ENCODE measurements at regions not wholly inside any gene's neighbourhood (a gene's known extent, or its start where the extent isn't known, plus 50 kb on each side); places are given as distances from the start of the nearest gene placed in this dataset.

GRCh38 chr2:15812187-15812780 is 128.1 kb upstream of the MYCN start (continued):
- TF ChIP-seq POLR2AphosphoS5 (IDR thresholded peaks at IDR 0.05; ENCODE audit: low read depth, low read length) (no peak), RXRA (IDR thresholded peaks at IDR 0.05; ENCODE audit: insufficient read depth, low read depth, low read length) (no peak), KDM5A (IDR thresholded peaks at IDR 0.05; ENCODE audit: low read length) (no peak), POU5F1 (IDR thresholded peaks at IDR 0.05; ENCODE audit: low read depth, low read length) (no peak), GTF2F1 (IDR thresholded peaks at IDR 0.05; ENCODE audit: borderline replicate concordance, low read depth, low read length) (no peak), GABPA (IDR thresholded peaks at IDR 0.05; ENCODE audit: borderline replicate concordance, insufficient read depth, low read length) (no peak), SAP30 (IDR thresholded peaks at IDR 0.05; ENCODE audit: insufficient read depth, insufficient replicate concordance, low read length) (no peak)
